GM12801 (cell line): ENCODE measurements at regions not wholly inside any gene's neighbourhood (a gene's known extent, or its start where the extent isn't known, plus 50 kb on each side); places are given as distances from the start of the nearest gene placed in this dataset.

ENCODE experiments used
- CTCF ChIP-seq: IDR thresholded peaks from one replicate; pipeline ENCODE4 v1.5.1; 2011; ENCODE audit warnings: control low read depth; ENCODE audit not compliant: insufficient read length; ENCODE audit errors: extremely low read depth

- TF ChIP-seq CTCF = no peak
Measured at GRCh38 chr15:79186616-79187015, 95.9 kb upstream of the ANKRD34C start.

GRCh38 chr15:79185199-79185598 is 94.6 kb upstream of the RASGRF1 start:
- no peak for TF ChIP-seq CTCF

- peak; percentile 89 for TF ChIP-seq CTCF
Measured at GRCh38 chr15:79184465-79184892, 93.9 kb upstream of the RASGRF1 start.

- TF ChIP-seq CTCF = no peak
Measured at GRCh38 chr15:79180318-79180717, 89.7 kb upstream of the RASGRF1 start.

GRCh38 chr15:79179597-79179996 is 89.0 kb upstream of the RASGRF1 start:
- TF ChIP-seq CTCF = no peak

- no peak for TF ChIP-seq CTCF
Measured at GRCh38 chr15:79179108-79179561, 88.6 kb upstream of the RASGRF1 start.

GRCh38 chr15:79178594-79178993 is 88.0 kb upstream of the RASGRF1 start:
- no peak for TF ChIP-seq CTCF

GRCh38 chr15:79176151-79176550 is 85.6 kb upstream of the RASGRF1 start:
- no peak for TF ChIP-seq CTCF
